A204.1 (cell line): ENCODE measurements at regions not wholly inside any gene's neighbourhood (a gene's known extent, or its start where the extent isn't known, plus 50 kb on each side); places are given as distances from the start of the nearest gene placed in this dataset.

ENCODE experiments used
- FAIRE-seq: peaks from 2 replicates; lab custom pipeline; 2012; peaks lifted over from hg19 to GRCh38; lab: Jason Lieb, UNC

GRCh38 chr17:33352526-33352925 lies 59.4 kb upstream of the ASIC2 start:
- no peak for FAIRE-seq

- no peak for FAIRE-seq
Observed at GRCh38 chr17:33356266-33356665, 63.2 kb upstream of the ASIC2 start.

GRCh38 chr17:33363475-33363874 lies 70.4 kb upstream of the ASIC2 start:
- no peak for FAIRE-seq

- no peak for FAIRE-seq
Observed at GRCh38 chr17:33366960-33367359, 73.9 kb upstream of the ASIC2 start.

- FAIRE-seq = no peak
Observed at GRCh38 chr17:33369149-33369548, 76.1 kb upstream of the ASIC2 start.

GRCh38 chr17:33369876-33370275 lies 76.8 kb upstream of the ASIC2 start:
- FAIRE-seq = no peak

GRCh38 chr17:33370401-33370800 lies 77.3 kb upstream of the ASIC2 start:
- no peak for FAIRE-seq

- FAIRE-seq = no peak
Observed at GRCh38 chr17:33371377-33371776, 78.3 kb upstream of the ASIC2 start.

- FAIRE-seq = no peak
Observed at GRCh38 chr17:33373273-33373672, 80.2 kb upstream of the ASIC2 start.

- FAIRE-seq = no peak
Observed at GRCh38 chr17:33375103-33375502, 82.0 kb upstream of the ASIC2 start.

- FAIRE-seq = no peak
Observed at GRCh38 chr17:33375783-33376182, 82.7 kb upstream of the ASIC2 start.

- no peak for FAIRE-seq
Observed at GRCh38 chr17:33377837-33378595, 84.9 kb upstream of the ASIC2 start.

GRCh38 chr17:33381201-33381600 lies 88.1 kb upstream of the ASIC2 start:
- FAIRE-seq = no peak

- FAIRE-seq = no peak
Observed at GRCh38 chr17:33383488-33384023, 90.5 kb upstream of the ASIC2 start.

GRCh38 chr17:33385133-33385532 lies 92.0 kb upstream of the ASIC2 start:
- no peak for FAIRE-seq

GRCh38 chr17:33385713-33386112 lies 92.6 kb upstream of the ASIC2 start:
- FAIRE-seq = no peak

GRCh38 chr17:33387406-33387805 lies 94.3 kb upstream of the ASIC2 start:
- FAIRE-seq = no peak

GRCh38 chr17:33389504-33390135 lies 96.5 kb upstream of the ASIC2 start:
- FAIRE-seq = no peak

GRCh38 chr17:33390479-33391176 lies 97.5 kb upstream of the ASIC2 start:
- FAIRE-seq = no peak

- no peak for FAIRE-seq
Observed at GRCh38 chr17:33396818-33397217, 103.7 kb upstream of the ASIC2 start.

- no peak for FAIRE-seq
Observed at GRCh38 chr17:33398386-33398785, 105.3 kb upstream of the ASIC2 start.

GRCh38 chr17:33401249-33401648 lies 108.2 kb upstream of the ASIC2 start:
- FAIRE-seq = no peak

GRCh38 chr17:33403194-33403593 lies 110.1 kb upstream of the ASIC2 start:
- no peak for FAIRE-seq
